Calu3 (cell line): ENCODE measurements at regions not wholly inside any gene's neighbourhood (a gene's known extent, or its start where the extent isn't known, plus 50 kb on each side); places are given as distances from the start of the nearest gene placed in this dataset.
"Not testable (repeated sequence)": the region's sequence is repeated elsewhere in the genome, so short reads cannot be mapped to it uniquely, and the experiment has no call there.

Experiments used
- BruUV-seq: library from RNA; stranded (reverse); fragments of 400-500 nt; replicated peaks from 2 replicates; lab custom pipeline; 2021; lab: Mats Ljungman, UMichigan
- CTCF ChIA-PET: fragments of 300-600 bp; sonication (Branson Sonifier 250); formaldehyde crosslinking; loops from one replicate; lab custom pipeline; 2022; ENCODE audit warnings: antibody characterized with exemption; lab: Charles Lee
- DNase-seq: peaks from one replicate; pipeline ENCODE4 v3.0.0; 2022
- H3K27ac Mint-ChIP-seq: one replicate; pipeline ENCODE4 v1.8.0; 2022; ENCODE audit warnings: mixed read lengths; ENCODE audit not compliant: unreplicated experiment
- H3K27me3 Mint-ChIP-seq: one replicate; pipeline ENCODE4 v1.8.0; 2022; ENCODE audit warnings: mixed read lengths; ENCODE audit not compliant: unreplicated experiment
- H3K36me3 Mint-ChIP-seq: one replicate; pipeline ENCODE4 v1.8.0; 2022; ENCODE audit warnings: mild to moderate bottlenecking, moderate library complexity, mixed read lengths; ENCODE audit not compliant: insufficient read depth, unreplicated experiment
- H3K4me1 Mint-ChIP-seq: one replicate; pipeline ENCODE4 v1.8.0; 2022; ENCODE audit warnings: mild to moderate bottlenecking, low read depth, mixed read lengths; ENCODE audit not compliant: unreplicated experiment
- H3K4me3 Mint-ChIP-seq: one replicate; pipeline ENCODE4 v1.8.0; 2022; ENCODE audit warnings: mild to moderate bottlenecking, low read depth, moderate library complexity, mixed read lengths; ENCODE audit not compliant: unreplicated experiment
- H3K9me3 Mint-ChIP-seq: one replicate; pipeline ENCODE4 v1.8.0; 2022; ENCODE audit warnings: low read depth, mixed read lengths; ENCODE audit not compliant: unreplicated experiment
- intact Hi-C: fragments of 100-400 bp; cut with micrococcal nuclease; formaldehyde crosslinking; loops from one replicate; pipeline ENCODE4 v1.10.0; 2022; ENCODE audit not compliant: unreplicated experiment
- TF ChIP-seq, protein P1 (sequence below): fragments of 200-600 bp; IDR thresholded peaks from one replicate; pipeline ENCODE4 v1.8.0; 2022; ENCODE audit warnings: antibody characterized with exemption; ENCODE audit not compliant: unreplicated experiment

DNA sequence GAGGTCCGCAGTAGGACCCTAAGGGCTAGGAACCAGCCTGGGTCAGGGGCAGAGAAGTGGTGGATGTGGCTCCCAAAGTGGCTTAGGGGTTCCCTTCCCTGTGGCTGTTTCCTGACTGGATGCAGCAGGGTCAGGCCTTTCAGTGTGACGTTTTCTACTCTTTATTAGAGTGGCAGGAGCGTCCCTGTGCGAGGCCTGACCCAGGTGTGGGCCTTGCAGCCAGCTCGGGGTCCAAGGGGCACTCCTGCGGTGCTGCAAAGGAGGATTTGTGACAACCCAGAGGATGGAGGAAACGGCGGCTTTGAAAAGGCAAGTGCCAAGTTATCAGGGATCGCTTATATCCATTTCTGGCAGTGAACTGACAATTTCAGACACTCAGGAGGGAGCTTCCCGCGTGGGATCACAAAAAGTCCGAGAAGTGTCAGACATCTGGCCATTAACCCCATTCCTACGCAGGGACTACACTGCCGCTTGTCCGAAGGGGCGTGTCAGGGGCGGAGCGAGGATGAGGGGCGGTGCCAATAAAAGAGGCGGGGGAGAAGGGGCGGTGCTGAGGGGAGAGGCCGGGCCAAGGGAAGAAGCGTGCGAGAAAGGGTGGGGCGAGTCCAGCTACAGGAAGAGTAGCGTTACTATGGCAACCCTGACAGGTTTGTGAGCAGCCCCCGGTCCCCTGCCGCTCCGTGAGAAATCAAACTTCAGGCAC is 98.8 kb upstream of the ZNF722 start:
- TF ChIP-seq, protein P1, sequence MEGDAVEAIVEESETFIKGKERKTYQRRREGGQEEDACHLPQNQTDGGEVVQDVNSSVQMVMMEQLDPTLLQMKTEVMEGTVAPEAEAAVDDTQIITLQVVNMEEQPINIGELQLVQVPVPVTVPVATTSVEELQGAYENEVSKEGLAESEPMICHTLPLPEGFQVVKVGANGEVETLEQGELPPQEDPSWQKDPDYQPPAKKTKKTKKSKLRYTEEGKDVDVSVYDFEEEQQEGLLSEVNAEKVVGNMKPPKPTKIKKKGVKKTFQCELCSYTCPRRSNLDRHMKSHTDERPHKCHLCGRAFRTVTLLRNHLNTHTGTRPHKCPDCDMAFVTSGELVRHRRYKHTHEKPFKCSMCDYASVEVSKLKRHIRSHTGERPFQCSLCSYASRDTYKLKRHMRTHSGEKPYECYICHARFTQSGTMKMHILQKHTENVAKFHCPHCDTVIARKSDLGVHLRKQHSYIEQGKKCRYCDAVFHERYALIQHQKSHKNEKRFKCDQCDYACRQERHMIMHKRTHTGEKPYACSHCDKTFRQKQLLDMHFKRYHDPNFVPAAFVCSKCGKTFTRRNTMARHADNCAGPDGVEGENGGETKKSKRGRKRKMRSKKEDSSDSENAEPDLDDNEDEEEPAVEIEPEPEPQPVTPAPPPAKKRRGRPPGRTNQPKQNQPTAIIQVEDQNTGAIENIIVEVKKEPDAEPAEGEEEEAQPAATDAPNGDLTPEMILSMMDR: no peak
- Mint-ChIP-seq H3K9me3 (peaks cover 3% of the 10 kb centered on the region), H3K4me1 (no peaks in the 10 kb centered on the region), H3K27me3 (no peaks in the 10 kb centered on the region), H3K4me3 (peak overlapping the region; percentile 55), H3K36me3 (no peaks in the 10 kb centered on the region), H3K27ac (no peak overlapping the region)
- CTCF ChIA-PET: no interaction called here
- intact Hi-C loops: loop anchor here (10.0 kb wide), 1 partner anchor 55 kb away; no protein-coding TSS in a partner anchor
- DNase-seq: peak; percentile 11
- BruUV-seq: no TSS peak

DNA sequence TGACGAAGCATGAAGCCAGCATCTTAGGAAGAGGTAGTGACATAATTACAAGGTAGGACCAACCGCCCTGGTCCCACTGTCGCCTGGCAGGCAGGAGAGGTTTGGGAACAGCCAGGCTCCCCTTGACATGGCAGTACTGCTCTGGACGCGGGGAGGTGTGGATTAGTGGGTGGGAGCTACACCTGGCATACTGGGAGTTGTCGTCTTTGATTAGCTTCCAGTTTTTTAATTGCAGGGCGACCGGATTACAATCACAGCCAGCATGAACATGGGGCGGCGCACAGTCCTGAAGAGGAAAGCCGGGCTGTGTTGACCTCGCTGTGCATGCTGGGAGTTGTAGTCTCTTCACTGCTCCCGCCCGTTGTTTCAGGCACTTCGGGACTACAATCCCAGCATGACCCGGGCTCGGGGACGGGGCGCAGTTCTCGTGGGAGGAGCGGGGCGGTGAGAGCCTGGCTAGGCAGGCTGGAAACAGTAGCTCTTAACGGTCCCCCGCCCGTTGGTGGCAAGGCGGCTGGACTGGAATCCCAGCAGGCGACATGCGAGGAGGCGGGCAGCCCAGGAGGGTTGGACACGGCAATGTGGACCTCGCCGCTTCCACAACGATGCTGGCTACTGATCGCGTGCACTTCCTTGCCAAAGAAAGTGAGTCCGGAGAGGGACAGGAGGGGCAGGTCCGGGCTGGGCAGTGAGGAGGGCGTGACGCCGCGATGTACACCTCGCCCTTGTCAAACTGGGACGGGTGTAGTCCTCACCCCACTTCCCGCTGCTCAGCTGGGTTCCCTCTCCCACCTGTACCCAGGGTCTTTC is 98.0 kb upstream of the ZNF722 start:
- Mint-ChIP-seq H3K36me3 (no peaks in the 10 kb centered on the region), H3K27me3 (no peaks in the 10 kb centered on the region), H3K27ac (no peak overlapping the region), H3K9me3 (peaks cover 3% of the 10 kb centered on the region), H3K4me3 (peak overlapping the region; percentile 55), H3K4me1 (no peaks in the 10 kb centered on the region)
- DNase-seq: peak; percentile 67
- BruUV-seq: no TSS peak
- TF ChIP-seq, protein P1: no peak
- intact Hi-C loops: no loop called here
- CTCF ChIA-PET: no interaction called here

DNA sequence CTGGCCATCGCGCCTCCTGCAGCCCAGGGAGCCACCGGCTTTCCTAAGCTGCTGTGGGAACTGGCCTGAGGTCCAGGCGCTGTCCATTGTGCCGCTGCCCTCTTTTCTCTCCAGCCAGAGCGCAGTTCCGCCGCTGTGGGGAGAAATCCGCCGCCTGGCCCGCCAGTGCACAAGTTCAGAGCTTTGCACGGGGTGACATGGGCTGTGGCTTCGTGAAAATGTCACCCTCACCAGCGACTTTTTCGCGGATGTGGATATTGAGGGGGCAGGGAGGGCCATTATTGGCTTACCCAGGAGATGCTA is 97.5 kb upstream of the ZNF722 start:
- H3K27me3 Mint-ChIP-seq, H3K9me3 Mint-ChIP-seq, BruUV-seq, CTCF ChIA-PET, H3K27ac Mint-ChIP-seq, intact Hi-C loops, H3K36me3 Mint-ChIP-seq, H3K4me1 Mint-ChIP-seq, DNase-seq: not testable (repeated sequence)
- H3K4me3 Mint-ChIP-seq: peak overlapping the region; percentile 55

DNA sequence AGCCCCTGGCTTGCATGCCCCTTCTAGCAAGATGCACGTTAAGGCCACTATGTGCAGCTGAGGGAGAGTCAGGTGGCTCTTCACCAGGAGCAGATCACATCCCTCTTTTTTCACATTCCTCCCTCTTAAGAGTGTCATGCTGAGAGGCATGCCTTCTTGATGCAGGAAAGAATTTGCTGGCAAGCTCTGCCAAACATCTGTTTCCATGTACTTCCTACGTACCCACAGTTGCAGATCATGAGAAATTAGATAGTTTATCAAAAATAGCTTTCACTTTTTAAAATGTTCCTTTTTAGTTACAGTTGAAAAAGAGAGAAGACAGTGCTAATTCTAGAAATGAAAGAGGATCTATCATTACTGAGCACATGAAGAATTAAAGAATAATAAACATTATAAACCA is 79.7 kb upstream of the ZNF722 start:
- BruUV-seq: no TSS peak
- Mint-ChIP-seq H3K27me3 (no peaks in the 10 kb centered on the region), H3K4me1 (no peaks in the 10 kb centered on the region), H3K4me3 (no peak overlapping the region), H3K9me3 (peaks cover 10% of the 10 kb centered on the region), H3K27ac (no peak overlapping the region), H3K36me3 (no peaks in the 10 kb centered on the region)
- intact Hi-C loops: no loop called here
- TF ChIP-seq, protein P1: no peak
- no peak for DNase-seq
- CTCF ChIA-PET: no interaction called here

DNA sequence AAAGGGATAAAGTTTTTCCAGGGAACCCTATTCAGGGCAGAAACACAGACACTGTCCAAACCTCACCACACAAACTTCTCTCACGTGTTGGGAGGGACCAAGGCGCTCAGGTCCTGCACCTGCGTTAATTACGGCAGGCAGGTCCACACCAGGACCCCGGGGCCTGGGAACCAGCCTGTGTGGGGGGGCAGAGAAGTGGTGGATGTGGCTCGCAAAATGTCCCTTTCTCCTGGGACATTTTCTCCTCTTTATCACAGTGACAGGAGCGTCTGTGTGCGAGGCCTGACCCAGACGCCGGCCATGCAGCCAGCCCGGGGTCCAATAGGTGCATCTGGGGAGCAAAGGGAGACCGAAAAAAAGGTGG is 73.4 kb upstream of the ZNF722 start:
- Mint-ChIP-seq H3K4me3 (peak overlapping the region; percentile 67), H3K9me3 (peaks cover 12% of the 10 kb centered on the region), H3K27ac (no peak overlapping the region), H3K36me3 (peaks cover 6% of the 10 kb centered on the region), H3K27me3 (no peaks in the 10 kb centered on the region), H3K4me1 (no peaks in the 10 kb centered on the region)
- intact Hi-C loops: no loop called here
- DNase-seq: no peak
- CTCF ChIA-PET: no interaction called here
- TF ChIP-seq, protein P1: no peak
- BruUV-seq: TSS peak; percentile 58
